Left ventricle myocardium inferior (tissue), 1 donor: ENCODE measurements at regions not wholly inside any gene's neighbourhood (a gene's known extent, or its start where the extent isn't known, plus 50 kb on each side); places are given as distances from the start of the nearest gene placed in this dataset.

Experiments
- DNase-seq: peaks from one replicate; pipeline ENCODE4 v3.0.0-alpha.2; 2020
- H3K27ac ChIP-seq: fragments of 200-600 bp; replicated peaks from 2 replicates; pipeline ENCODE4 v1.8.0; 2021
- H3K27me3 ChIP-seq: fragments of 200-600 bp; 2 replicates; pipeline ENCODE4 v1.8.0; 2021; ENCODE audit warnings: low read depth
- H3K36me3 ChIP-seq: fragments of 200-600 bp; 2 replicates; pipeline ENCODE4 v1.8.0; 2021
- H3K4me1 ChIP-seq: fragments of 200-600 bp; 2 replicates; pipeline ENCODE4 v1.8.0; 2021
- H3K4me3 ChIP-seq: fragments of 200-600 bp; 2 replicates; pipeline ENCODE4 v1.8.0; 2021; ENCODE audit warnings: mild to moderate bottlenecking, moderate library complexity
- H3K9me3 ChIP-seq: fragments of 200-600 bp; replicated peaks from 2 replicates; pipeline ENCODE4 v1.8.0; 2021
- CTCF ChIP-seq: fragments of 200-600 bp; IDR thresholded peaks from 2 replicates; pipeline ENCODE4 v1.8.0; 2021; ENCODE audit warnings: antibody characterized with exemption, mild to moderate bottlenecking, borderline replicate concordance
- intact Hi-C: fragments of 100-400 bp; cut with micrococcal nuclease; formaldehyde crosslinking; loops from one replicate; pipeline ENCODE4 v1.11.0; 2022
- donor health status: DM: no; HTN: yes; CAD: no; lungs with severe emphysema.

- no peak overlapping the region for H3K27ac ChIP-seq
- H3K4me3 ChIP-seq: no peak overlapping the region
- no peak for TF ChIP-seq CTCF
- peaks cover 6% of the 10 kb centered on the region for H3K9me3 ChIP-seq
- intact Hi-C loops: no loop called here
- no peaks in the 10 kb centered on the region for H3K36me3 ChIP-seq
- no peaks in the 10 kb centered on the region for H3K27me3 ChIP-seq
- DNase-seq: no peak
- H3K4me1 ChIP-seq: peaks cover 21% of the 10 kb centered on the region
Measured at GRCh38 chr10:58942724-58943123, 233.7 kb upstream of the PHYHIPL start.

- peaks cover 6% of the 10 kb centered on the region for H3K9me3 ChIP-seq
- no peak overlapping the region for H3K4me3 ChIP-seq
- no peak for TF ChIP-seq CTCF
- intact Hi-C loops: no loop called here
- peaks cover 21% of the 10 kb centered on the region for H3K4me1 ChIP-seq
- no peaks in the 10 kb centered on the region for H3K36me3 ChIP-seq
- DNase-seq: no peak
- H3K27me3 ChIP-seq: no peaks in the 10 kb centered on the region
- H3K27ac ChIP-seq: no peak overlapping the region
Measured at GRCh38 chr10:58943256-58943890, 233.1 kb upstream of the PHYHIPL start.

GRCh38 chr10:58943960-58944359 is 232.5 kb upstream of the PHYHIPL start:
- intact Hi-C loops: no loop called here
- Histone ChIP-seq H3K4me3 (no peak overlapping the region), H3K4me1 (peaks cover 21% of the 10 kb centered on the region), H3K9me3 (peaks cover 6% of the 10 kb centered on the region), H3K27ac (peak overlapping the region; percentile 34), H3K27me3 (no peaks in the 10 kb centered on the region), H3K36me3 (no peaks in the 10 kb centered on the region)
- DNase-seq: no peak
- TF ChIP-seq CTCF: no peak

DNA sequence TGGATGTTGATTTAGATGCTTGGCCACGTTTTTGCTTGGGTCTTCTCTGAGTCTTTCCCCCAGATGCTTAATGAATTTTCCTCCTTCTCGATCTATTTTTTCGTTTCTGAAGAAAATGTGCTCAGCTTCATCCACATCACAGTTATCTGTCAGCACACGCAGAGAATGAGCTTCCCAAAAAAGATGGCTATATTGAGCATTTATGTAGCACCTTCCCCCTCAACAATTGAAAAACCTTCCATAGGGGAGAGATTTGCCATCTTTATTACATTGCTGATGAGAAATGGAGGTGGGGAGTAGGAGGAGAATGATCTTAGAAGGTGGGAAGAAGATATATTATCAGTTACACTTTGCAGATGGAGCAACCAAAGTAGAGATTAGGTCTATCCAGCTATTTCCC is 228.1 kb upstream of the PHYHIPL start:
- no peak for TF ChIP-seq CTCF
- Histone ChIP-seq H3K4me1 (peaks cover 14% of the 10 kb centered on the region), H3K27ac (no peak overlapping the region), H3K9me3 (peaks cover 6% of the 10 kb centered on the region), H3K27me3 (no peaks in the 10 kb centered on the region), H3K4me3 (no peak overlapping the region), H3K36me3 (no peaks in the 10 kb centered on the region)
- no peak for DNase-seq
- intact Hi-C loops: no loop called here

DNA sequence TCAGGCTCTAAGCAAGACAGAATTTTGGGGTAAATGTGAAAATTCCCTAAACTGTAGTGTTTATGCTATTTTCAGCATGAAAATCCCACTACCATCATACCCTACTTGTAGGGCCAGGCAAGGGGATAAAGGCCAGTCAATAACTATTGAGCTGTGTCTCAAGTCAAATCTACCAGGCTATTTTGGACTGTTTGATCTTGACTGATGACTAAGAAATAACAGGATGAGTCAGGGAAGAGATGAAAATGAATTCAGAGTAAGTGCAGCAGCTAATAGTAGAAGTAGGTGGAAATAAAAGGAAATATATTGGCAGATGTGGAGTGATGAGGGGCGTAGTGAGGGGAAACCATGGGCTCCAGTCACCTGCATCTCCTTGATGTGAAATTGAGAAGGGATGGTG is 225.8 kb upstream of the PHYHIPL start:
- TF ChIP-seq CTCF: no peak
- H3K27ac ChIP-seq: peak overlapping the region; percentile 73

More for the DNA sequence above, 225.8 kb upstream of the PHYHIPL start:
- Histone ChIP-seq H3K4me3 (no peak overlapping the region), H3K36me3 (no peaks in the 10 kb centered on the region), H3K4me1 (no peaks in the 10 kb centered on the region), H3K9me3 (peaks cover 6% of the 10 kb centered on the region), H3K27me3 (no peaks in the 10 kb centered on the region)
- intact Hi-C loops: loop anchor here (5.0 kb wide), 2 partner anchors 232 to 282 kb away; no protein-coding TSS in a partner anchor
- no peak for DNase-seq
